Lower leg skin (tissue), 4 donors: ENCODE measurements at regions not wholly inside any gene's neighbourhood (a gene's known extent, or its start where the extent isn't known, plus 50 kb on each side); places are given as distances from the start of the nearest gene placed in this dataset.
A peak's percentile ranks its signal among the peaks of the same experiment; 100 is the strongest.
"Not testable (repeated sequence)": the region's sequence is repeated elsewhere in the genome, so short reads cannot be mapped to it uniquely, and the experiment has no call there.

Experiments
- DNase-seq, 2 donors: peaks; one replicate each; pipeline ENCODE4 v3.0.0-alpha.2; 2019; ENCODE audit warnings: low spot score in 2 of 2
- H3K4me3 ChIP-seq: fragments of 200-600 bp; sonication (generic); 2 replicates; pipeline ENCODE4 v1.5.1; 2017; ENCODE audit warnings: mild to moderate bottlenecking, low read depth; ENCODE audit not compliant: poor library complexity, severe bottlenecking
- POLR2A ChIP-seq, 2 donors: fragments of 450-650 bp; IDR thresholded peaks; one replicate each; pipeline ENCODE4 v1.6.1; 2016 to 2017; ENCODE audit warnings: antibody characterized with exemption in 2 of 2, mild to moderate bottlenecking in 1 of 2, moderate library complexity in 1 of 2
- WGBS, 2 donors: methylation state at CpG; one replicate each; pipeline ENCODE4 v1.1.5; 2018; 5-methylcytosine and 5-hydroxymethylcytosine counted together
- intact Hi-C: fragments of 100-400 bp; cut with DNase I; formaldehyde crosslinking; loops from one replicate; pipeline ENCODE4 v1.15.0; 2023; ENCODE audit warnings: low total_unique reads
- TF ChIP-seq, protein P1 (sequence below), 3 donors: fragments of 450-650 bp; IDR thresholded peaks; one replicate each; pipeline ENCODE4 v1.5.1; 2016; ENCODE audit warnings: antibody characterized with exemption in 3 of 3, mild to moderate bottlenecking in 3 of 3, moderate library complexity in 2 of 3

DNA sequence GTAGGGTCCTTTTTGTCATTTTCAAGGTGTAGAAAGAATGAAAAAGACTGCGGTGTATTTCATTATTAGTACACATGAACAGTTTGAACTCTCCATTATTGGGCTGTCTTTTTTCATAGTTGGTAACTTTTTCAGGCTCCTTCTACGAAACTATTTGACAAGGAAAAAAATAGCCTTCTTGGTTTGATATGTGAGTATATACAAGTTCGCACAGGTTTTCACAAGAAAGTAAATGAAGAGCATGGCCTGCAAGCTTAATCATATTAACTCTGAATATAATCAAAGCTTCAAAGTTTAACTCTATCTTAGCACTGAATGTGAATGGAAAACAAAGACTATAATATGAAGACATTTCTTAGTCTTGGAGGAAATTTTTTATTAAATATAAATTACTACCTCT is 290.0 kb upstream of the ADGRL2 start:
- intact Hi-C loops = no loop called here
- H3K4me3 ChIP-seq = no peak overlapping the region
- TF ChIP-seq POLR2A (IDR thresholded peaks at IDR 0.05) = no peak
- TF ChIP-seq, protein P1, sequence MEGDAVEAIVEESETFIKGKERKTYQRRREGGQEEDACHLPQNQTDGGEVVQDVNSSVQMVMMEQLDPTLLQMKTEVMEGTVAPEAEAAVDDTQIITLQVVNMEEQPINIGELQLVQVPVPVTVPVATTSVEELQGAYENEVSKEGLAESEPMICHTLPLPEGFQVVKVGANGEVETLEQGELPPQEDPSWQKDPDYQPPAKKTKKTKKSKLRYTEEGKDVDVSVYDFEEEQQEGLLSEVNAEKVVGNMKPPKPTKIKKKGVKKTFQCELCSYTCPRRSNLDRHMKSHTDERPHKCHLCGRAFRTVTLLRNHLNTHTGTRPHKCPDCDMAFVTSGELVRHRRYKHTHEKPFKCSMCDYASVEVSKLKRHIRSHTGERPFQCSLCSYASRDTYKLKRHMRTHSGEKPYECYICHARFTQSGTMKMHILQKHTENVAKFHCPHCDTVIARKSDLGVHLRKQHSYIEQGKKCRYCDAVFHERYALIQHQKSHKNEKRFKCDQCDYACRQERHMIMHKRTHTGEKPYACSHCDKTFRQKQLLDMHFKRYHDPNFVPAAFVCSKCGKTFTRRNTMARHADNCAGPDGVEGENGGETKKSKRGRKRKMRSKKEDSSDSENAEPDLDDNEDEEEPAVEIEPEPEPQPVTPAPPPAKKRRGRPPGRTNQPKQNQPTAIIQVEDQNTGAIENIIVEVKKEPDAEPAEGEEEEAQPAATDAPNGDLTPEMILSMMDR (IDR thresholded peaks at IDR 0.05) = no peak
- WGBS, 2 donors = 65 to 67% methylated on average over 3 of the region's 3 CpGs
- no peak for DNase-seq

DNA sequence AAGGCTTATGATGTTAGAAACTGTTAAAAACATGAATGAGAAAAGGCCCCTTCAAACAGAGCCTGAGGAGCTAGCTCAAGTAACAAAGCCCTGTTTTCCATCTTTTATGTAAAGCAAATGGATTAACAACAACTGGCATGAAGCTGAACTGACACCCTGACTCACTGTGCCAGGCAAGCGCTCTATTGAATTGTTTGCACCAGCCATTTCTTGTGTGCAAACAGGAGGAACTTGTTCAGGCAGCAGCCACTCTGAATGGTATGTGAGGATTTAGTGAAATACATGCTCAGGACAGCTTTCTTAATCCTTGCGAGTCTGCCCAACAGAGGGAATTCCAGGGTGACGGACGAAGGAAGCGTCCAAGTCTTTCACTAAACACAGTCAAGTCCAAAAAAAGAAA is 291.1 kb upstream of the ADGRL2 start:
- intact Hi-C loops = no loop called here
- peak in 1 of 2 donors; percentile 17 for DNase-seq
- H3K4me3 ChIP-seq = no peak overlapping the region
- WGBS, 2 donors = 56 to 60% methylated on average over 5 of the region's 5 CpGs
- TF ChIP-seq POLR2A (IDR thresholded peaks at IDR 0.05) = no peak
- TF ChIP-seq, protein P1 (IDR thresholded peaks at IDR 0.05) = no peak

DNA sequence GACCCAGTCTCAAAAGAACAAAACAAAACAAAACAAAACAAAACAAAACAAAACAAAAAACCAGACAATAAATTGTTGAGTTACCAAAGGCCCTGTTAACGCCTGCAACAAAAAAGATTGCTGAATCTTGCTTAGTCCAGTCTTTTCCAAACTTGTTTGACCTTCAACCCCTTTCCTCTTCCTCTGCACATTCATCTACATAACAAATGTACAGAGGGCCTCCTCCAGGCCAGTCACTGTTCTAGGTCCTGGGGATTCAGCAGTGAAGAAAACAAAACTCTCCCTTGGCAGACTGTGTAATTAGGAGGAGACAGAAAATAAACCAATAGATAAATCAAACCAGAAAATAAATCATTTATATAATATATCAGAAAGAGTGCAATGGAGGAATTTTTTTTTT is 294.0 kb upstream of the ADGRL2 start:
- WGBS, 2 donors = 100% methylated on average over 1 of the region's 1 CpG
- no peak for DNase-seq

DNA sequence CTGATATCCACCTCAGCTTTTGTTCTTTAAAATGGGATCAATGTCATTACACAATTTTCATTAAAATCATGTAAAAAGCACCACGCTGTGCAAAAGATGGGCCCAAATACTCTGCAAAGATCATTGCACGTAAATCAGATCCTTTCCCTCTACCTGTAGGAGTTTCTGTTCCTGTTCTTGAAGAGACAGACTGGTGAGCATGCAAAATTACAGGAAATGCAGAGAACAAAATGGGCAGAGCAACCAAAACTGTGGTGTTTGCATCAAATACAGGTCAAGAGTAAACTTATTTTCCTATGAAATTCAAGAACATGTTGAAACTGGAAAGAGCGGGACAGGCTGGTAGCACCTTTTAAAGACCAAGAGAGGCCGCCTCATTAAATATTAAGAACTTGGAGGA is 294.9 kb upstream of the ADGRL2 start:
- WGBS, 2 donors = 79 to 91% methylated on average over 4 of the region's 4 CpGs
- intact Hi-C loops = no loop called here
- no peak for DNase-seq
- no peak for TF ChIP-seq POLR2A (IDR thresholded peaks at IDR 0.05)
- TF ChIP-seq, protein P1 (IDR thresholded peaks at IDR 0.05) = no peak
- no peak overlapping the region for H3K4me3 ChIP-seq

More for the DNA sequence above, 294.0 kb upstream of the ADGRL2 start:
- intact Hi-C loops = no loop called here
- no peak overlapping the region for H3K4me3 ChIP-seq
- TF ChIP-seq, protein P1 (IDR thresholded peaks at IDR 0.05) = no peak
- TF ChIP-seq POLR2A (IDR thresholded peaks at IDR 0.05) = no peak

DNA sequence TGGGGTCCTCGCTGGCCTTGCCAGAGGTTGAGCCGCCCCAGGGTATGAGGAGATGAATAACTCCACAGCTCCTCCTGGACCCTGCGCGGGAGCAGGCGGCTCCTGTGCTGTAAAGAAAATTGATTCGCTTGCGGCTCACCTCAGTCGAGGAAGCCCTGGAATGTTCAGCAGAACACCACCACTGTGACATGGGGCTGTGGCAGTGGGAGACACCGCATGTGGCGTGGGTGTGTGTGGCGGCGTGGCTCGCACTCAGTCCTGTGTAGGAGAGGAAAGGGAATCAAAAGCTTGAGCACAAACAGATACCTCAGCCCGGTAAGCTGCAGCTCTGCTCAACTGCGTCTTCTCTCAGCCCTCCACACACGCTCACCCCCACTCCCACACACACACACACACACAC is 295.9 kb upstream of the ADGRL2 start:
- DNase-seq, intact Hi-C loops, H3K4me3 ChIP-seq: not testable (repeated sequence)
- WGBS, 2 donors = 95 to 96% methylated on average over 11 to 14 of the region's 16 CpGs

DNA sequence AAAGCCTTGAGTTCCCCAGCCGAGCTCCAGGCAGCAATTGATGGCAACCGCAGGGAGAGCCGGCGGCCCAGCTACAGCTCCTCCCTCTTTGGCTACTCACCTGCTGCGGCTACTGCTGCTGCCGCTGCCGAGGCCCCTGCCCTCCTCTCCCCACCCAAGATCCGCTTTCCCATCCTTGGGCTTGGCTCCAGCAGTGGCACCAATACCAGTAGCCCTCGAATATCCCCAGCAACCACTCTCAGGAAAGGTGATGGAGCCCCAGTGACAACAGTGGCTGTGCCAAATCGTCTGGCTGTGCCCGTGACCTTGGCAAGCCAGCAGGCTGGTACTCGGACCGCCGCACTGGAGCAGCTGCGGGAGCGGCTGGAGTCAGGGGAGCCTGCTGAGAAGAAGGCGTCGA is 298.0 kb upstream of the ADGRL2 start:
- peak in 1 of 2 donors; percentile 54 for DNase-seq
- H3K4me3 ChIP-seq, intact Hi-C loops: not testable (repeated sequence)
- WGBS, 2 donors = 96 to 97% methylated on average over 18 of the region's 18 CpGs

DNA sequence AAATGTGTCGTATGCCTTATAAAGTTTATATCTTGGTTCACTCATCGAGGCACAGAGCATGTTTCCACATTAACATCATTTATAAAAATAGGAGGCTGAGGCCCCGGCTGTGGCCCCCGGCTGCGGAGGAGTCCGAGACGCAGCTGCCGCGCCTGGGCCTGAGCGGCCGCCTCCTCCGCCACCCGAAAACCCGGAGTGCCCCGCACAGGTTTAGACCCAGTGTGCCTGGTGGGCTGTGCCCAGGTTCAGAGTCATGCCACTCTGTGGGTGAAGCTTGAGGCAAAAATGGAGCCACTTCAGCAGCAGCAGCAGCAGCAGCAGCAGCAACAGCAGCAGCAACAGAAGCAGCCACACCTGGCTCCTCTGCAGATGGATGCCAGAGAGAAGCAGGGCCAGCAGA is 299.2 kb upstream of the ADGRL2 start:
- H3K4me3 ChIP-seq, intact Hi-C loops, DNase-seq: not testable (repeated sequence)
- 94 to 98% methylated on average over 13 to 15 of the region's 15 CpGs for WGBS, 2 donors
